ENCODE measurements at regions not wholly inside any gene's neighbourhood (a gene's known extent, or its start where the extent isn't known, plus 50 kb on each side); places are given as distances from the start of the nearest gene placed in this dataset.

DNA sequence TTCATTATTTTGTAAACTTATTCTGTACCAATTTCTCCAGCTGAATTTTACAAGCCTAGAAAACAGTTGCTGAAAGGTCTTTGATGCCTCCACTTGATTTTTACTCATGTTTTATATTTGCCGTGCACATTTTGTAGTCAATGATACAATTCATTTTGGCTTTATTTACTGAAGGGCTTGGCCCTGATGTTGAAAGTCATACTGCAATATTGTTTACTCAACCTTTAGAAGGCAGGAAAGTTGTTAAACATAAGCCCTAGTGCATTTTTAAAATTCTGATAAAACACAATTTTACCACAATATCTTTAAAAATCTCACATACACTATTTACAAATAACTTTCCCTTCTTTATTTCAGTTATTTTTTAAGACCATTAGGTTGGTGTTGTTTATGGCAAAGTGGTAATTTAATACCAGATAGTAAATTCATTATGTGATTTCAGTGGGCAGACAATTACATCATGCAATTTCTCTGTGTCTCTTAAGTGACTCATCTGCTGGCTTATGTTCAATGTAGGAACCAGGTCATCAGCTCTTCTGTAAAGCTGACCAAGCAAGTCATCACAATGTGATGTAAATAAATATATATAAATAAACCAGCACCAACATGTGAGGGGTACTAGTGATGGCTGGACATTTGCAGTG lies 121.1 kb upstream of the SLC35B3 start:
- intact Hi-C loops (cut with micrococcal nuclease): no loop called here
- ChIA-PET CTCF (no interaction called here), POLR2A (ENCODE audit: unreplicated experiment) (no interaction called here)
- Histone ChIP-seq H4K91ac (ENCODE audit: insufficient read depth, low read depth, low read length) (no peak overlapping the region), H3K79me1 (ENCODE audit: low read depth in 1 of 2, low read length in 2 of 2) (no peaks in the 10 kb centered on the region), H4K5ac (ENCODE audit: low read depth, low read length) (no peak overlapping the region), H3K23ac (ENCODE audit: low read depth, low read length) (no peak overlapping the region), H4K20me1 (ENCODE audit: insufficient read depth, low read length) (no peaks in the 10 kb centered on the region), H2BK15ac (ENCODE audit: low read depth, low read length) (no peak overlapping the region), H3K4me1 (ENCODE audit: control insufficient read depth, insufficient read depth, low read length) (no peaks in the 10 kb centered on the region), H3K9me1 (ENCODE audit: insufficient read depth, low read length) (no peaks in the 10 kb centered on the region), H2BK5ac (ENCODE audit: low read depth, low read length, poor library complexity, severe bottlenecking) (no peak overlapping the region), H3K4me2 (ENCODE audit: low read depth, low read length) (no peak overlapping the region), H3K56ac (ENCODE audit: extremely low read depth, insufficient read depth, low read length) (no peak overlapping the region), H2AK5ac (ENCODE audit: low read depth, low read length) (no peak overlapping the region), H2BK120ac (ENCODE audit: low read depth, low read length) (no peak overlapping the region), H3K9me3 (ENCODE audit: control insufficient read depth, insufficient read depth, low read length) (peaks cover 12% of the 10 kb centered on the region), H3K14ac (replicated peaks; ENCODE audit: low read depth, low read length) (no peak overlapping the region), H3K27ac (ENCODE audit: insufficient read depth, low read length) (no peak overlapping the region), H4K8ac (ENCODE audit: low read depth in 2 of 2, low read length in 2 of 2) (no peak overlapping the region), H3K18ac (ENCODE audit: low read depth, low read length) (no peak overlapping the region), H2AK9ac (replicated peaks; ENCODE audit: low read depth, low read length, poor library complexity) (no peak overlapping the region), H3K36me3 (ENCODE audit: control insufficient read depth, insufficient read depth, low read length) (no peaks in the 10 kb centered on the region), H3K4me3 (ENCODE audit: insufficient read depth, low read depth, low read length) (no peak overlapping the region), H3K9ac (ENCODE audit: low read depth, low read length) (no peak overlapping the region), H3K27me3 (ENCODE audit: control insufficient read depth, insufficient read depth, low read length) (no peaks in the 10 kb centered on the region), H2AFZ (replicated peaks; ENCODE audit: low read length, poor library complexity) (no peak overlapping the region), H3K4ac (ENCODE audit: low read depth, low read length) (no peak overlapping the region), H2BK20ac (ENCODE audit: low read depth, low read length) (no peak overlapping the region)
- dilution Hi-C loops (cut with HindIII; ENCODE audit: low sequenced_read_pairs, unreplicated experiment): no loop called here
- DNase-seq: peak; percentile 2
- ATAC-seq (ENCODE audit: low read depth): no peak
- BruUV-seq (replicated peaks): no TSS peak
- no CpG with 5 or more reads among the region's 1 CpG for whole genome bisulfite sequencing, 2 experiments (ENCODE audit: extremely low coverage in 2 of 2, insufficient read length in 1 of 2)
- in situ Hi-C loops (cut with MboI; ENCODE audit: low sequenced_read_pairs): no loop called here
- TF ChIP-seq CHD1 (IDR thresholded peaks at IDR 0.05; ENCODE audit: low read depth, low read length) (no peak), FOS (IDR thresholded peaks at IDR 0.05; ENCODE audit: low read depth, low read length) (no peak), BHLHE40 (IDR thresholded peaks at IDR 0.05; ENCODE audit: low read depth, low read length) (no peak), MAZ (IDR thresholded peaks at IDR 0.05; ENCODE audit: borderline replicate concordance, low read depth, low read length) (no peak)
- TF ChIP-seq, protein P1, sequence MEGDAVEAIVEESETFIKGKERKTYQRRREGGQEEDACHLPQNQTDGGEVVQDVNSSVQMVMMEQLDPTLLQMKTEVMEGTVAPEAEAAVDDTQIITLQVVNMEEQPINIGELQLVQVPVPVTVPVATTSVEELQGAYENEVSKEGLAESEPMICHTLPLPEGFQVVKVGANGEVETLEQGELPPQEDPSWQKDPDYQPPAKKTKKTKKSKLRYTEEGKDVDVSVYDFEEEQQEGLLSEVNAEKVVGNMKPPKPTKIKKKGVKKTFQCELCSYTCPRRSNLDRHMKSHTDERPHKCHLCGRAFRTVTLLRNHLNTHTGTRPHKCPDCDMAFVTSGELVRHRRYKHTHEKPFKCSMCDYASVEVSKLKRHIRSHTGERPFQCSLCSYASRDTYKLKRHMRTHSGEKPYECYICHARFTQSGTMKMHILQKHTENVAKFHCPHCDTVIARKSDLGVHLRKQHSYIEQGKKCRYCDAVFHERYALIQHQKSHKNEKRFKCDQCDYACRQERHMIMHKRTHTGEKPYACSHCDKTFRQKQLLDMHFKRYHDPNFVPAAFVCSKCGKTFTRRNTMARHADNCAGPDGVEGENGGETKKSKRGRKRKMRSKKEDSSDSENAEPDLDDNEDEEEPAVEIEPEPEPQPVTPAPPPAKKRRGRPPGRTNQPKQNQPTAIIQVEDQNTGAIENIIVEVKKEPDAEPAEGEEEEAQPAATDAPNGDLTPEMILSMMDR (conservative IDR thresholded peaks at IDR 0.05; ENCODE audit: low read depth, low read length): no peak
- TF ChIP-seq, protein P2, sequence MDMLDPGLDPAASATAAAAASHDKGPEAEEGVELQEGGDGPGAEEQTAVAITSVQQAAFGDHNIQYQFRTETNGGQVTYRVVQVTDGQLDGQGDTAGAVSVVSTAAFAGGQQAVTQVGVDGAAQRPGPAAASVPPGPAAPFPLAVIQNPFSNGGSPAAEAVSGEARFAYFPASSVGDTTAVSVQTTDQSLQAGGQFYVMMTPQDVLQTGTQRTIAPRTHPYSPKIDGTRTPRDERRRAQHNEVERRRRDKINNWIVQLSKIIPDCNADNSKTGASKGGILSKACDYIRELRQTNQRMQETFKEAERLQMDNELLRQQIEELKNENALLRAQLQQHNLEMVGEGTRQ (IDR thresholded peaks at IDR 0.05; ENCODE audit: low read depth, low read length): no peak
